GM12878 (cell line): ENCODE measurements at regions not wholly inside any gene's neighbourhood (a gene's known extent, or its start where the extent isn't known, plus 50 kb on each side); places are given as distances from the start of the nearest gene placed in this dataset.

Experiments used
- BRCA1 ChIP-seq: IDR thresholded peaks from 2 replicates; pipeline ENCODE4 v1.6.1; 2011; ENCODE audit warnings: low read depth, low read length, improper control_type of control experiment
- CHD4 ChIP-seq: fragments of 200-600 bp; sonication (generic); IDR thresholded peaks from 2 replicates; pipeline ENCODE4 v1.6.1; 2016; ENCODE audit warnings: mild to moderate bottlenecking
- CTCF ChIP-seq, 3 experiments: IDR thresholded peaks in 2 of 3; conservative IDR thresholded peaks in 1 of 3; 2 replicates each; pipeline ENCODE4 v1.5.1; 2011; ENCODE audit warnings: low read depth in 3 of 3, low read length in 3 of 3, mild to moderate bottlenecking in 3 of 3, control low read depth in 2 of 3, moderate library complexity in 2 of 3, inconsistent platforms in 1 of 3, mixed read lengths in 1 of 3; ENCODE audit not compliant: control insufficient read depth in 2 of 3, insufficient read depth in 1 of 3; ENCODE audit errors: extremely low read depth in 1 of 3
- ETV6 ChIP-seq, 2 experiments: fragments of 450-650 bp in 1 of 2; IDR thresholded peaks in 1 of 2; conservative IDR thresholded peaks in 1 of 2; 2 replicates each; pipeline ENCODE4 v1.6.1; 2014; ENCODE audit warnings: antibody characterized with exemption in 1 of 2, borderline replicate concordance in 1 of 2, low read depth in 1 of 2, mild to moderate bottlenecking in 1 of 2, moderate library complexity in 1 of 2
- MAX ChIP-seq: IDR thresholded peaks from 2 replicates; pipeline ENCODE4 v1.6.1; 2012; ENCODE audit warnings: low read depth, low read length, improper control_type of control experiment
- RFX5 ChIP-seq: IDR thresholded peaks from 2 replicates; pipeline ENCODE4 v1.6.1; 2011; ENCODE audit warnings: low read depth, low read length, improper control_type of control experiment
- SMC3 ChIP-seq: IDR thresholded peaks from 2 replicates; pipeline ENCODE4 v1.6.1; 2011; ENCODE audit warnings: low read length, improper control_type of control experiment, borderline replicate concordance
- ZNF217 ChIP-seq: fragments of 450-650 bp; IDR thresholded peaks from 2 replicates; pipeline ENCODE4 v1.6.1; 2017; ENCODE audit warnings: antibody characterized with exemption, mild to moderate bottlenecking
- ZNF24 ChIP-seq: fragments of 450-650 bp; IDR thresholded peaks from 2 replicates; pipeline ENCODE4 v1.6.1; 2017; ENCODE audit warnings: antibody characterized with exemption, mild to moderate bottlenecking

DNA sequence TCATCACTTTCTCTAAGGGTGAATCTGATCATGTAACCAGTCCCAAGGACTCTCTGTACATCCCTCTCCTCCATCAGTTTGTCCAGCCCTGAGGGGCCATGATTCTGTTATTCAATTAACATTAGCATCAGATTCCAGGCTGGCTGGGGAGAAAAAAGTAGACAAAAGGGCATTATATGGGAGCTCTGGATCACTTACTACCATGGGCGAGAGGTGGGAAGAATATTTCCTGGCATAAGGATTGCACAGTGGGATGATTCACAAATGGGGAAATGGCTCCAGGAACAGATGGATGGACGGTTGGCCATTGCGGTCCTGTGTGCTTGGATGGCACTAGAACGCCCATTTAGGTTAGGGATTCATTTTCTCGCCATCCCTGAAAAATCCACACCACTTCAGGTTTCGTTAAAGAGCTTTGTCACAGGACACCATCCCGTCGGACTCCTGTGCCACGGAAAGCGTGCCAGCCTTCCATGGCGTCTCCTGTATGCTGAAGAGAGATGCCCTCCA lies 112.6 kb downstream of the THBS2 start:
- TF ChIP-seq CTCF (IDR thresholded peaks at IDR 0.05 in 2 of 3, conservative IDR thresholded peaks at IDR 0.05 in 1 of 3; ENCODE audit: control insufficient read depth in 2 of 3, extremely low read depth in 1 of 3, insufficient read depth in 1 of 3, low read depth in 3 of 3, low read length in 3 of 3) (no peak), SMC3 (no peak), ZNF24 (no peak), RFX5 (no peak), BRCA1 (no peak), CHD4 (no peak), ETV6 (conservative IDR thresholded peaks at IDR 0.05 in 1 of 2, IDR thresholded peaks at IDR 0.05 in 1 of 2; ENCODE audit: borderline replicate concordance in 1 of 2, low read depth in 1 of 2) (no peak), MAX (no peak), ZNF217 (no peak)
